Coronary artery (tissue), 2 donors: ENCODE measurements at regions not wholly inside any gene's neighbourhood (a gene's known extent, or its start where the extent isn't known, plus 50 kb on each side); places are given as distances from the start of the nearest gene placed in this dataset.
"Not testable (repeated sequence)": the region's sequence is repeated elsewhere in the genome, so short reads cannot be mapped to it uniquely, and the experiment has no call there.

ENCODE experiments used
- DNase-seq: peaks from one replicate; pipeline ENCODE4 v3.0.0-alpha.2; 2017; ENCODE audit warnings: low spot score
- H3K27ac ChIP-seq, 2 donors: fragments of 200-600 bp; sonication (generic); one replicate each; pipeline ENCODE4 v1.5.1; 2016 to 2019
- H3K4me3 ChIP-seq: fragments of 200-600 bp; sonication (generic); 2 replicates; pipeline ENCODE4 v1.5.1; 2016; ENCODE audit warnings: mild to moderate bottlenecking, moderate library complexity
- CTCF ChIP-seq: fragments of 200-600 bp; sonication (generic); IDR thresholded peaks from one replicate; pipeline ENCODE4 v1.5.1; 2019; ENCODE audit warnings: antibody characterized with exemption

- DNase-seq, result no peak
- Histone ChIP-seq H3K27ac (no peak overlapping the region), H3K4me3 (no peak overlapping the region)
- no peak for TF ChIP-seq CTCF
Observed at GRCh38 chr2:184322615-184323014, 275.7 kb upstream of the ZNF804A start.

DNA sequence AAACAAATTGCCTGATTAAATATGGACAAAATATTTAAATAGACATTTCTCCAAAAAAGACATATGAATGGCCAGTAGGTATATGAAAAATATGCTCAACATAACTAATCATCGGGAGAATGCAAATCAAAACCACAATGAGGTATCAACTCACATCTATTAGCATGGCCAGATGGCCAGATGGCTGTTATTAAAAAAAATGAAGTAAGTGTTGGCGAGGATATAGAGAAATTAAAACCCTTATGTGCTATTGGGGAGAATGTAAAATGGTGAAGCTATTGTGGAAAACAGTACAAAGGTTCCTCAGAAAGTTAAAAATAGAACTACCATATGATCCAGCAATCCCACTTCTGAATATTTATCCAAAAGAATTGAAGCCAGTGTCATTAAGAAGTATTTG is 272.3 kb upstream of the ZNF804A start:
- TF ChIP-seq CTCF, result no peak
- Histone ChIP-seq H3K27ac (no peak overlapping the region), H3K4me3 (no peak overlapping the region)
- DNase-seq, result no peak

DNA sequence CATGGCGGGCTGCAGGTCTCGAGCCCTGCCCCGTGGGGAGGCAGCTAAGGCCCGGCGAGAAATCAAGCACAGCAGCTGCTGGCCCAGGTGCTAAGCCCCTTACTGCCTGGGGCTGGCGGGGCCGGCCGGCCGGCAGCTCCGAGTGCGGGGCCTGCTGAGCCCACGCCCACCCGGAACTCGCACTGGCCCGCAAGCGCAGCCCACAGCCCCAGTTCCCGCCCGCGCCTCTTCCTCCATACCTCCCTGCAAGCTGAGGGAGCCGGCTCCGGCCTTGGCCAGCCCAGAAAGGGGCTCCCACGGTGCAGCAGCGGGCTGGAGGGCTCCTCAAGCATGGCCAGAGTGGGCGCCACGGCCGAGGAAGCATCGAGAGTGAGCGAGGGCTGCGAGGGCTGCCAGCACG is 270.5 kb upstream of the ZNF804A start:
- not testable (repeated sequence) for DNase-seq, H3K27ac ChIP-seq, H3K4me3 ChIP-seq

DNA sequence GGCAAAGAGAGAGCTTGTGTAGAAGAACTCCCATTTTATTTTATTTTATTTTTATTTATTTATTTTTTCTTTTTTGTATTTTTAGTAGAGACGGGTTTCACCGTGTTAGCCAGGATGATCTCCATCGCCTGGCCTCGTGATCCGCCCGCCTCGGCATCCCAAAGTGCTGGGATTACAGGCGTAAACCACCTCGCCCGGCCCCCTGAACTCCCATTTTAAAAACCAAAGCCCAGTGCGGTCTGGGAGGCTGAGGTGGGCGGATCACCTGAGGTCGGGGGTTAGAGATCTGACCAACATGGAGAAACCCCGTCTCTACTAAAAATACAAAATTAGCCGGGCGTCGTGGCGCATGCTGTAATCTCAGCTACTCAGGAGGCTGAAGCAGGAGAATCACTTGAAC is 267.8 kb upstream of the ZNF804A start:
- H3K4me3 ChIP-seq, H3K27ac ChIP-seq, DNase-seq: not testable (repeated sequence)

DNA sequence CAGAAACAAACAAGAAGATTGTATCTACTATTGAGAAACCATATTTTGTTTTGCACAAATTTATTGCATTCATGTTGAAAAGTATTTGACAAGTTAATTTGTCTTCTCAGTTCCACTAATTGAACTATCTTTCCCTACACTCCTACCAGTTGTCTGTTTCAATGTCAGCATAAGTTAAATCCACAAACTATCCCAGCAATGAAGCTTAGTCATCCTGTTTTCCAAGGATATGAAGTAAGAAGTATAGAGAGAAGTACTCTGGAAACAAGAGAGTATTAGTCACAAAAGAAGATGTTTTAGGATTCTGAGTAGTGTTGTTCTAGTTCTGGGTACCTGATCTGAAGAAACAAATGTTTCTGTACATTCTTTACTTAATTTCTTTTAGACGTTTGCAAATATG is 261.6 kb upstream of the ZNF804A start:
- DNase-seq, result no peak
- Histone ChIP-seq H3K27ac (no peak overlapping the region), H3K4me3 (no peak overlapping the region)
- TF ChIP-seq CTCF, result no peak

DNA sequence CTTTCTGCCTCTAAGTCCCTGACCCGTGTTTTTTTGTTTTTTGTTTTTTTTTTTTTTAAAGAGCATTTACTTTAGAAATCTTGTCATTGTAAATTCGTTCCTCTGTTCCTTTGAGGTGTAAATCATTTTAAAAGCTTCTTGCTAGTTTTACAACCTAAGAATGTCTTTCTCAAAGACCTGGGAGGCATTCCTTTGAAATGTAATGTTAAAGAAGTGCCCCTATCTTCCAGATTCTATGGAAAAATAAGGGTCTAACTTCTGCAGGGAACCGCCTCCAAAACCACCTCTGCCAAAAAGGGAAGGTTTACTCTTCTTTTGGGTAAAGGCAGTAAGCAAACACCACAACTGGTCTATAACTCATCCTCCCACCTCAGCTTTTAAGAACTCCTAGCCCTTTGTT is 259.6 kb upstream of the ZNF804A start:
- no peak for TF ChIP-seq CTCF
- Histone ChIP-seq H3K27ac (no peak overlapping the region), H3K4me3 (no peak overlapping the region)
- no peak for DNase-seq

GRCh38 chr2:184339966-184340365 is 258.4 kb upstream of the ZNF804A start:
- DNase-seq, result no peak
- H3K4me3 ChIP-seq, result no peak overlapping the region
- TF ChIP-seq CTCF, result no peak
- H3K27ac ChIP-seq, result no peak overlapping the region

GRCh38 chr2:184346338-184346862 is 251.9 kb upstream of the ZNF804A start:
- no peak for TF ChIP-seq CTCF
- no peak overlapping the region for H3K4me3 ChIP-seq
- DNase-seq, result no peak
- H3K27ac ChIP-seq, result no peak overlapping the region
